Fibroblast of lung (primary cell): ENCODE measurements at regions not wholly inside any gene's neighbourhood (a gene's known extent, or its start where the extent isn't known, plus 50 kb on each side); places are given as distances from the start of the nearest gene placed in this dataset.

Source experiments
- EZH2 ChIP-seq: IDR thresholded peaks from 2 replicates; pipeline ENCODE4 v1.5.1; 2012; ENCODE audit warnings: low read length, control low read depth, mild to moderate bottlenecking; ENCODE audit errors: missing control alignments
- TF ChIP-seq, protein P1 (sequence below), 2 donors: IDR thresholded peaks in 1 of 2; conservative IDR thresholded peaks in 1 of 2; 1 replicate in 1 of 2; 2 replicates in 1 of 2; pipeline ENCODE4 v1.5.1; 2011 to 2012; ENCODE audit warnings: low read length in 2 of 2, control low read depth in 1 of 2, inconsistent platforms in 1 of 2, low read depth in 1 of 2, mild to moderate bottlenecking in 1 of 2

DNA sequence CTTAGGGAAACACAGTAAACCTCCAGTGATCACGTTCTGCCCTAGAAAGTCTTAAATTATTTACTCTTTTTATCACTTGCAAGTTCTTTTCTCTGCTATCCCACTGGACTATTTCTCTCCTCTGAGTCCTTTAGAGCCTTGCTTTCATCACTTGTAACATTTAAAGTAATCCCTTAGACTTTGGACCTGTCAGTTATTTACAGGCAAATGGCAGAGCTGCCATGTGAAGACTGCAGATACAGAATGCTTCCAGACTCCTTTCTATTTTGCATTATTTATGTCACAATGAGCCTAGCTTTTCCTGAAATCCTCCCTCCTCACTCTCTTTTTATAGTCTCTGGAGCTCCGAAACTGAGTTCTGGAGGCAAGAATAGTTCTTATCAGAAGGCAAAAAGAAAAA lies 325.6 kb upstream of the TRIB2 start:
- TF ChIP-seq EZH2, result no peak
- TF ChIP-seq, protein P1, sequence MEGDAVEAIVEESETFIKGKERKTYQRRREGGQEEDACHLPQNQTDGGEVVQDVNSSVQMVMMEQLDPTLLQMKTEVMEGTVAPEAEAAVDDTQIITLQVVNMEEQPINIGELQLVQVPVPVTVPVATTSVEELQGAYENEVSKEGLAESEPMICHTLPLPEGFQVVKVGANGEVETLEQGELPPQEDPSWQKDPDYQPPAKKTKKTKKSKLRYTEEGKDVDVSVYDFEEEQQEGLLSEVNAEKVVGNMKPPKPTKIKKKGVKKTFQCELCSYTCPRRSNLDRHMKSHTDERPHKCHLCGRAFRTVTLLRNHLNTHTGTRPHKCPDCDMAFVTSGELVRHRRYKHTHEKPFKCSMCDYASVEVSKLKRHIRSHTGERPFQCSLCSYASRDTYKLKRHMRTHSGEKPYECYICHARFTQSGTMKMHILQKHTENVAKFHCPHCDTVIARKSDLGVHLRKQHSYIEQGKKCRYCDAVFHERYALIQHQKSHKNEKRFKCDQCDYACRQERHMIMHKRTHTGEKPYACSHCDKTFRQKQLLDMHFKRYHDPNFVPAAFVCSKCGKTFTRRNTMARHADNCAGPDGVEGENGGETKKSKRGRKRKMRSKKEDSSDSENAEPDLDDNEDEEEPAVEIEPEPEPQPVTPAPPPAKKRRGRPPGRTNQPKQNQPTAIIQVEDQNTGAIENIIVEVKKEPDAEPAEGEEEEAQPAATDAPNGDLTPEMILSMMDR (conservative IDR thresholded peaks at IDR 0.05 in 1 of 2, IDR thresholded peaks at IDR 0.05 in 1 of 2; ENCODE audit: low read depth in 1 of 2, low read length in 2 of 2), result no peak
